Stomach (tissue), 8 donors: ENCODE measurements at regions not wholly inside any gene's neighbourhood (a gene's known extent, or its start where the extent isn't known, plus 50 kb on each side); places are given as distances from the start of the nearest gene placed in this dataset.

ENCODE experiments used
- DNase-seq, 2 donors: peaks; one replicate each; pipeline versions ENCODE4 v3.0.0 to v3.0.0-alpha.2; 2013 to 2019
- H3K27ac ChIP-seq, 5 donors: fragments of 200-600 bp in 4 of 5; sonication (generic) in 4 of 5; one replicate each; pipeline ENCODE4 v1.5.1; 2013 to 2019; ENCODE audit warnings: mild to moderate bottlenecking in 1 of 5, moderate library complexity in 1 of 5
- H3K27me3 ChIP-seq, 3 donors: fragments of 200-600 bp; sonication (generic); one replicate each; pipeline ENCODE4 v1.5.1; 2017 to 2019; ENCODE audit warnings: mixed run types in 1 of 3
- H3K36me3 ChIP-seq, 4 donors: fragments of 200-600 bp; sonication (generic); 1 replicate in 3 of 4; 2 replicates in 1 of 4; pipeline ENCODE4 v1.5.1; 2016 to 2019
- H3K4me1 ChIP-seq, 4 donors: fragments of 200-600 bp; sonication (generic); one replicate each; pipeline ENCODE4 v1.5.1; 2016 to 2019
- H3K4me3 ChIP-seq, 4 donors: fragments of 200-600 bp; sonication (generic) in 3 of 4; one replicate each; pipeline ENCODE4 v1.5.1; 2016 to 2019; ENCODE audit warnings: mild to moderate bottlenecking in 1 of 4
- H3K9me3 ChIP-seq, 4 donors: fragments of 200-600 bp; sonication (generic); one replicate each; pipeline ENCODE4 v1.5.1; 2016 to 2019
- CTCF ChIP-seq, 7 experiments: fragments of 450-650 bp in 4 of 7; fragments of 200-600 bp in 3 of 7; sonication (generic) in 3 of 7; IDR thresholded peaks; one replicate each; pipeline ENCODE4 v1.5.1; 2016 to 2019; ENCODE audit warnings: antibody characterized with exemption in 7 of 7, control low read depth in 2 of 7, mild to moderate bottlenecking in 1 of 7
- EP300 ChIP-seq: sonication (generic); formaldehyde crosslinking; IDR thresholded peaks from one replicate; pipeline ENCODE4 v1.6.1; 2017; ENCODE audit warnings: antibody characterized with exemption
- POLR2A ChIP-seq, 4 donors: fragments of 450-650 bp; IDR thresholded peaks; one replicate each; pipeline ENCODE4 v1.6.1; 2016; ENCODE audit warnings: antibody characterized with exemption in 4 of 4, control low read depth in 2 of 4, mild to moderate bottlenecking in 1 of 4, moderate library complexity in 1 of 4
- POLR2AphosphoS5 ChIP-seq, 3 donors: sonication (generic); formaldehyde crosslinking; IDR thresholded peaks; one replicate each; pipeline ENCODE4 v1.6.1; 2016; ENCODE audit warnings: antibody characterized with exemption in 3 of 3
- WGBS, 5 donors: extraction: QIAGEN DNeasy Blood & Tissue Kit in 3 of 5; methylation state at CpG; one replicate each; pipeline versions ENCODE4 v1.1.5 to v1.1.7; 2013 to 2018; 5-methylcytosine and 5-hydroxymethylcytosine counted together
- intact Hi-C: fragments of 100-400 bp; cut with DNase I; formaldehyde crosslinking; loops from one replicate; pipeline ENCODE4 v1.15.1; 2023; ENCODE audit warnings: low total_unique reads
- donor health status: healthy with polysubstance abuse.
- donor health status: Bipolar disorder and iron deficiency.
- donor health status: healthy.

GRCh38 chr5:125225424-125225823 is 479.0 kb upstream of the ZNF608 start:
- no peaks in the 10 kb centered on the region for H3K4me1 ChIP-seq
- H3K4me3 ChIP-seq: no peak overlapping the region
- TF ChIP-seq CTCF (IDR thresholded peaks at IDR 0.05): no peak
- TF ChIP-seq EP300: no peak
- TF ChIP-seq POLR2A (IDR thresholded peaks at IDR 0.05): no peak
- no peak for TF ChIP-seq POLR2AphosphoS5 (IDR thresholded peaks at IDR 0.05)
- no peaks in the 10 kb centered on the region for H3K27me3 ChIP-seq
- intact Hi-C loops: no loop called here
- no peak for DNase-seq
- no peak overlapping the region for H3K27ac ChIP-seq
- WGBS, 5 donors: 43 to 91% (median 47%) methylated on average over 2 of the region's 2 CpGs
- H3K9me3 ChIP-seq: no peaks in the 10 kb centered on the region
- no peaks in the 10 kb centered on the region for H3K36me3 ChIP-seq

- Histone ChIP-seq H3K27ac (no peak overlapping the region), H3K27me3 (no peaks in the 10 kb centered on the region), H3K4me3 (no peak overlapping the region), H3K4me1 (no peaks in the 10 kb centered on the region), H3K9me3 (no peaks in the 10 kb centered on the region), H3K36me3 (no peaks in the 10 kb centered on the region)
- intact Hi-C loops: no loop called here
- DNase-seq: no peak
- WGBS, 5 donors: 84 to 92% (median 90%) methylated on average over 4 of the region's 4 CpGs
- TF ChIP-seq EP300: no peak
- TF ChIP-seq CTCF (IDR thresholded peaks at IDR 0.05): no peak
- no peak for TF ChIP-seq POLR2AphosphoS5 (IDR thresholded peaks at IDR 0.05)
- no peak for TF ChIP-seq POLR2A (IDR thresholded peaks at IDR 0.05)
These were observed 480.4 kb upstream of the ZNF608 start for GRCh38 chr5:125226825-125227224.

- peak in 1 of 2 donors; percentile 24 for DNase-seq
- no peaks in the 10 kb centered on the region for H3K27me3 ChIP-seq
- H3K27ac ChIP-seq: no peak overlapping the region
- H3K36me3 ChIP-seq: no peaks in the 10 kb centered on the region
- H3K4me3 ChIP-seq: no peak overlapping the region
- intact Hi-C loops: no loop called here
- no peaks in the 10 kb centered on the region for H3K4me1 ChIP-seq
- TF ChIP-seq POLR2AphosphoS5 (IDR thresholded peaks at IDR 0.05): no peak
- peak in 3 of 7 experiments; percentile 10 to 35 (median 15) for TF ChIP-seq CTCF (IDR thresholded peaks at IDR 0.05)
- whole genome bisulfite sequencing, 5 donors: 76 to 87% (median 84%) methylated on average over 7 of the region's 7 CpGs
- no peaks in the 10 kb centered on the region for H3K9me3 ChIP-seq
These were observed 481.1 kb upstream of the ZNF608 start for GRCh38 chr5:125227333-125228095.

GRCh38 chr5:125228363-125229070 is 482.1 kb upstream of the ZNF608 start:
- DNase-seq: no peak
- Histone ChIP-seq H3K4me1 (no peaks in the 10 kb centered on the region), H3K27ac (no peak overlapping the region), H3K9me3 (no peaks in the 10 kb centered on the region), H3K4me3 (no peak overlapping the region), H3K27me3 (no peaks in the 10 kb centered on the region), H3K36me3 (no peaks in the 10 kb centered on the region)
- 62 to 70% (median 64%) methylated on average over 4 of the region's 4 CpGs for WGBS, 5 donors
- intact Hi-C loops: no loop called here
- TF ChIP-seq EP300 (no peak), POLR2A (IDR thresholded peaks at IDR 0.05) (no peak), POLR2AphosphoS5 (IDR thresholded peaks at IDR 0.05) (no peak), CTCF (IDR thresholded peaks at IDR 0.05) (no peak)
